Caki2 (cell line): ENCODE measurements at regions not wholly inside any gene's neighbourhood (a gene's known extent, or its start where the extent isn't known, plus 50 kb on each side); places are given as distances from the start of the nearest gene placed in this dataset.

Experiments used
- DNase-seq: peaks from one replicate; pipeline ENCODE4 v3.0.0-alpha.2; 2015; ENCODE audit warnings: low read depth
- in situ Hi-C: cut with HindIII; loops from 2 replicates; pipeline ENCODE4 v1.10.0; 2016; ENCODE audit warnings: low sequenced_read_pairs, low pct_unique_long_range_greater_than_20kb, mixed read lengths

GRCh38 chr5:164869325-164869724, 1363.9 kb downstream of the MAT2B start:
- no peak for DNase-seq
- in situ Hi-C loops: no loop called here

GRCh38 chr5:164876793-164877192, 1371.4 kb downstream of the MAT2B start:
- no peak for DNase-seq
- in situ Hi-C loops: no loop called here

GRCh38 chr5:164881442-164881841, 1376.0 kb downstream of the MAT2B start:
- in situ Hi-C loops: no loop called here
- no peak for DNase-seq

GRCh38 chr5:164885179-164885578, 1379.8 kb downstream of the MAT2B start:
- in situ Hi-C loops: no loop called here

GRCh38 chr5:164893071-164893470, 1387.7 kb downstream of the MAT2B start:
- DNase-seq: no peak
- in situ Hi-C loops: no loop called here

More at GRCh38 chr5:164885179-164885578, 1379.8 kb downstream of the MAT2B start:
- no peak for DNase-seq

GRCh38 chr5:164898705-164899104, 1393.3 kb downstream of the MAT2B start:
- in situ Hi-C loops: no loop called here
- no peak for DNase-seq

- in situ Hi-C loops: no loop called here
- DNase-seq: no peak
These were observed 1404.3 kb downstream of the MAT2B start for GRCh38 chr5:164909673-164910072.

- DNase-seq: no peak
- in situ Hi-C loops: no loop called here
These were observed 1416.3 kb downstream of the MAT2B start for GRCh38 chr5:164921722-164922121.

GRCh38 chr5:164934039-164934438, 1428.6 kb downstream of the MAT2B start:
- DNase-seq: no peak

GRCh38 chr5:164934561-164934960, 1429.1 kb downstream of the MAT2B start:
- in situ Hi-C loops: no loop called here

More at GRCh38 chr5:164934039-164934438, 1428.6 kb downstream of the MAT2B start:
- in situ Hi-C loops: no loop called here

GRCh38 chr5:164941132-164941531, 1435.7 kb downstream of the MAT2B start:
- no peak for DNase-seq
- in situ Hi-C loops: no loop called here

More at GRCh38 chr5:164934561-164934960, 1429.1 kb downstream of the MAT2B start:
- DNase-seq: no peak

GRCh38 chr5:164950927-164951326, 1445.5 kb downstream of the MAT2B start:
- in situ Hi-C loops: no loop called here
- DNase-seq: no peak

- in situ Hi-C loops: no loop called here
- DNase-seq: no peak
These were observed 1446.2 kb downstream of the MAT2B start for GRCh38 chr5:164951570-164951969.

GRCh38 chr5:164958688-164959087, 1453.3 kb downstream of the MAT2B start:
- in situ Hi-C loops: no loop called here
- DNase-seq: no peak

- no peak for DNase-seq
- in situ Hi-C loops: no loop called here
These were observed 1454.3 kb downstream of the MAT2B start for GRCh38 chr5:164959761-164960160.

GRCh38 chr5:164962329-164962961, 1457.0 kb downstream of the MAT2B start:
- no peak for DNase-seq
- in situ Hi-C loops: no loop called here

- in situ Hi-C loops: no loop called here
These were observed 1461.2 kb downstream of the MAT2B start for GRCh38 chr5:164966611-164967010.

GRCh38 chr5:164967354-164967753, 1461.9 kb downstream of the MAT2B start:
- in situ Hi-C loops: no loop called here
- no peak for DNase-seq

More at GRCh38 chr5:164966611-164967010, 1461.2 kb downstream of the MAT2B start:
- DNase-seq: no peak

- DNase-seq: no peak
- in situ Hi-C loops: no loop called here
These were observed 1467.6 kb downstream of the MAT2B start for GRCh38 chr5:164972973-164973372.

- in situ Hi-C loops: no loop called here
- no peak for DNase-seq
These were observed 1470.6 kb downstream of the MAT2B start for GRCh38 chr5:164975986-164976385.
